Astrocyte of the cerebellum (primary cell): ENCODE measurements at regions not wholly inside any gene's neighbourhood (a gene's known extent, or its start where the extent isn't known, plus 50 kb on each side); places are given as distances from the start of the nearest gene placed in this dataset.

Experiments used
- DNase-seq: peaks from one replicate; pipeline ENCODE4 v3.0.0-alpha.2; 2011; ENCODE audit warnings: low read depth
- H3K4me3 ChIP-seq: 2 replicates; pipeline ENCODE4 v1.5.1; 2011; ENCODE audit warnings: mild to moderate bottlenecking, low read depth, low read length, moderate library complexity
- in situ Hi-C: cut with HindIII; loops from 2 replicates; pipeline ENCODE4 v1.10.0; 2017; ENCODE audit warnings: low sequenced_read_pairs
- TF ChIP-seq, protein P1 (sequence below): IDR thresholded peaks from 2 replicates; pipeline ENCODE4 v1.5.1; 2012; ENCODE audit warnings: low read length, low read depth, moderate library complexity, mild to moderate bottlenecking; ENCODE audit errors: missing control alignments

DNA sequence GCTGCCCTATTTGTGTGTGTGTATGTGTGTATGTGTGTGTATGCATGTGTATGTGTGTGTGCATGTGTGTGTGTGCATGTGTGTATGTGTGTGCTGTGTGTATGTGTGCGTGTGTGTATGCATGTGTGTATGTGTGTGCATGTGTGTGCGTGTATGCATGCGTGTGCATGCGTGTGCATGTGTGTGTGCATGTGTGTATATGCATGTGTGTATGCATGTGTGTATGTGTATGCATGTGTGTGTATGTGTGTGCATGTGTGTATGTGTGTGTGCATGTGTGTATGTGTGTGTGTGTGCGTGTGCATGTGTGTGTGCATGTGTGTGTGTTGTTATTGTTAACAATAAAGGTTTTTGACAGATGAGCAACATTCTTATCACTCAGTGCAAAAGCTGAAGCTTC is 110.8 kb upstream of the HES1 start:
- DNase-seq, result no peak
- in situ Hi-C loops, result no loop called here
- TF ChIP-seq, protein P1, sequence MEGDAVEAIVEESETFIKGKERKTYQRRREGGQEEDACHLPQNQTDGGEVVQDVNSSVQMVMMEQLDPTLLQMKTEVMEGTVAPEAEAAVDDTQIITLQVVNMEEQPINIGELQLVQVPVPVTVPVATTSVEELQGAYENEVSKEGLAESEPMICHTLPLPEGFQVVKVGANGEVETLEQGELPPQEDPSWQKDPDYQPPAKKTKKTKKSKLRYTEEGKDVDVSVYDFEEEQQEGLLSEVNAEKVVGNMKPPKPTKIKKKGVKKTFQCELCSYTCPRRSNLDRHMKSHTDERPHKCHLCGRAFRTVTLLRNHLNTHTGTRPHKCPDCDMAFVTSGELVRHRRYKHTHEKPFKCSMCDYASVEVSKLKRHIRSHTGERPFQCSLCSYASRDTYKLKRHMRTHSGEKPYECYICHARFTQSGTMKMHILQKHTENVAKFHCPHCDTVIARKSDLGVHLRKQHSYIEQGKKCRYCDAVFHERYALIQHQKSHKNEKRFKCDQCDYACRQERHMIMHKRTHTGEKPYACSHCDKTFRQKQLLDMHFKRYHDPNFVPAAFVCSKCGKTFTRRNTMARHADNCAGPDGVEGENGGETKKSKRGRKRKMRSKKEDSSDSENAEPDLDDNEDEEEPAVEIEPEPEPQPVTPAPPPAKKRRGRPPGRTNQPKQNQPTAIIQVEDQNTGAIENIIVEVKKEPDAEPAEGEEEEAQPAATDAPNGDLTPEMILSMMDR, result no peak
- H3K4me3 ChIP-seq, result no peak overlapping the region

DNA sequence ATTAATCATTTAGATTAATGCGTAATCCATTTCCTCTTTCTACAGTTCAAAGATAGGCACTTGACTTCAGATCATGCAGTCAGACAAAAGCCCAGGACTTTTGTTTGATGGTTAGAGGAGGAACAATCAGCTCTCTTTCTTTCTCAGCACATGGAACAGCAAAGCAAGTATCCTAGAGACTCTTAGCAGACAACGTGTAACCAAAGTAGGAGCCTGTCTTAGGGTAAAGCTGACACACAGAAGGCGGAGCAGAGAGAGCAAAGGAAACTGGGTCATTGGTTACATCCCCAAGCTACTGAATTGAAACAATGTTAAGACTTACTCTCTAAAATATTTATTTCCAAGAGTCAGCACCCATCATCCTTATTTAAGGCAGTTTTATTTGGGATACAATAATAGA is 110.0 kb upstream of the HES1 start:
- no peak for DNase-seq
- in situ Hi-C loops, result no loop called here
- TF ChIP-seq, protein P1, result no peak

DNA sequence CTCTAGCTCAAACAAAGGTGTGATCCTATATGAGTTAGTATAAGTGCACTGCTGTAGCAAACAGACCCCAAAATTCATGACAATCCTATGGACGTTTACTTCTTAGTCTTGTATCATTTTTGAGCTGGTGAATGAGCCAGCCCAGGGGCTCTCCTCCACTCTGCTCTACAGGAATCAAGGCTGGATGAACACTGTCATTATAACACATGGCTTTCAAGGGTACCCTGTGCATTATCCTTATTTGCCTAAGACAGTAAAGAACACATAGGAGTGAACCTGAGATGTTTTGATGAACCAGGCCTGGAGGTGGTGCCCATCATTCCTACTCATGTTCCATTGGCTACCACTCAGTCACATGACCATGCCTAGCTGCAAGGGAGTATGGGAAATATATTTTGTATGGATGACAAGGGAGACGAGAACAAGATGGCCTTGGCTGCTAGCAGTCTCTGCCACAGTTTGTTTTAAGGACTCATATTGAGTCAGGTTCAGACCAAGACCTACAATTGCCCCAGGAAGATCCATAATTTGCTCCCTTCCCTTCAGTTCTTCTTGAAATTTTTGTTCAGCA is 107.4 kb upstream of the HES1 start:
- no peak overlapping the region for H3K4me3 ChIP-seq
- no peak for DNase-seq
- in situ Hi-C loops, result no loop called here
- TF ChIP-seq, protein P1, result no peak

More for the DNA sequence above, 110.0 kb upstream of the HES1 start:
- no peak overlapping the region for H3K4me3 ChIP-seq

DNA sequence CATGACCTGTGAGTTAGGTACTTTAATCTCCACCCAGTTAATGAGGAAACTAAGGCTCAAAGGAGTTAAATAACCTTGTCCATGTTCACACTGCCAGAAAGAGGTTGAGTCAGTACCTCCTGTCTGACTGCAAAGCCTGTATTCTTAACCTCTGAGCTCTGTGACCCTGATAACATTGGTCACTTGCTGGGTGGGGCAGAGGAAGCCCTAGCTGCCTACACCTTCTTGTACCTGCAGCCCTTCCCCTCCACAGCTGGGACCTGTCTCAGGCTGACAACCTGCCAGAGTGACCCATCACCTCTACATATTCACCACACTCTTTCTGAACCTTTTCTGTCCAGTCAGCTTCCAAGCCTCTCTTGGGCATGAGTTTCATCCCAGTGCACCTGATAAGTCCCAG is 106.1 kb upstream of the HES1 start:
- TF ChIP-seq, protein P1, result no peak
- in situ Hi-C loops, result no loop called here
- no peak overlapping the region for H3K4me3 ChIP-seq
- DNase-seq, result no peak

DNA sequence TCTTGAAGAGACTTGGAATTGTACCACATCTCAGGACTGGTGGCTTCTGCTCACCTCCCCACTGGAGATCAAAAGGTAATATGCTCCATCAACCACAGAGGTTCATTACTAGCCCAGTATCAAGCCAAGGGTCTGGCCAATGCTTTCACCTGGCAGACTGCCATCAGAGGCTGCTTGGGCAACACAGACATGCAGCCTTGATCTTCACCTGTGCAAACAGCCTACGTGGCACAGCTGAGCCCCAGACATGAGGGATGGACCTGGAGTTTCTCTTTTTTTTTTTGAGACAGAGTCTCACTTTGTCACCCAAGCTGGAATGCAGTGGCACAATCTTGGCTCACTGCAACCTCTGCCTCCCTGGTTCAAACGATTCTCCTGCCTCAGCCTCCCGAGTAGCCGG is 105.6 kb upstream of the HES1 start:
- in situ Hi-C loops, result no loop called here
- TF ChIP-seq, protein P1, result no peak
- no peak for DNase-seq
- no peak overlapping the region for H3K4me3 ChIP-seq

DNA sequence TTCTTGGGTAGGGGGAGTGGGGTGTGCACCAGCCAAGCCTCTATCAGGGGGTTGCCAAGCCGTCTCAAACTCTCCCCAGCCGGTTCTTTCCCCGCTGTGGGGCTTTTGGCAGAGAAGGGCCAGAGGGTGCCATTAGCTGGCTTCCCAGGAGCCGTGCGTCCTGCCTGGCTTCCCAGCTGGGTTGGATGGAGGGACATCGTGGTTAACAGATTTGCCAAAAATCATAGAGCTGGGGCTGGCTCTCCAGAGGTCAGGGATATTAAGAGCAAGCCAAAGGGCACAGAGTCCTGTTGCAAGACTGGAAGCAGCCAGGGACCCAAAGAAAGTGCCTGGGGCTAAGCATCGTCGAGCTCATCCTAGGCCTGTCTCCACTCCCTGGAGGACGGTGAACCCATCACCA is 104.6 kb upstream of the HES1 start:
- TF ChIP-seq, protein P1, result no peak

More for the DNA sequence above, 104.6 kb upstream of the HES1 start:
- in situ Hi-C loops, result no loop called here
- DNase-seq, result no peak
- H3K4me3 ChIP-seq, result no peak overlapping the region
